Stomach (tissue), 4 donors: ENCODE measurements at regions not wholly inside any gene's neighbourhood (a gene's known extent, or its start where the extent isn't known, plus 50 kb on each side); places are given as distances from the start of the nearest gene placed in this dataset.

ENCODE experiments used
- CTCF ChIP-seq, 7 experiments: fragments of 450-650 bp in 4 of 7; fragments of 200-600 bp in 3 of 7; sonication (generic) in 3 of 7; IDR thresholded peaks; one replicate each; pipeline ENCODE4 v1.5.1; 2016 to 2019; ENCODE audit warnings: antibody characterized with exemption in 7 of 7, control low read depth in 2 of 7, mild to moderate bottlenecking in 1 of 7
- EP300 ChIP-seq: sonication (generic); formaldehyde crosslinking; IDR thresholded peaks from one replicate; pipeline ENCODE4 v1.6.1; 2017; ENCODE audit warnings: antibody characterized with exemption
- POLR2A ChIP-seq, 4 donors: fragments of 450-650 bp; IDR thresholded peaks; one replicate each; pipeline ENCODE4 v1.6.1; 2016; ENCODE audit warnings: antibody characterized with exemption in 4 of 4, control low read depth in 2 of 4, mild to moderate bottlenecking in 1 of 4, moderate library complexity in 1 of 4
- POLR2AphosphoS5 ChIP-seq, 3 donors: sonication (generic); formaldehyde crosslinking; IDR thresholded peaks; one replicate each; pipeline ENCODE4 v1.6.1; 2016; ENCODE audit warnings: antibody characterized with exemption in 3 of 3

DNA sequence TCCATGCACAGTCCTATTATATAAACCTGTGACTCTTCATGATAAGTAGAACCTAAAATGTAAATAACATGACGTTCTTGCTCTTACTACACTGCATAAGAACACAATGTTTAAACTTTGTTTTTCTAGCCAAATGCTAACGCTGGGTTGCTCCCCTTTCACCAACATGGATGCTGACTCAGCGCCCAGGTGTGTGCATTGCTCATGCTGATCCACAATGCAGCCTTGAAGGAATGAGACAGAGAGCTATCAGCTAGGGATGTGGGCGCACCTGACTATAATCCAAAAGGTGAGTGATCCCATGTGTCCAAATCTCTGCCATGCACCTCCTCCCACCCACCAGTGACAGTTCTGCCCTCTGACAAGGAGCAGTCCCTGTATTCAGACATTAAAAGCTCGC lies 235.0 kb downstream of the IRS1 start:
- TF ChIP-seq CTCF (IDR thresholded peaks at IDR 0.05) (no peak), POLR2A (IDR thresholded peaks at IDR 0.05) (no peak), EP300 (no peak), POLR2AphosphoS5 (IDR thresholded peaks at IDR 0.05) (no peak)
